H1 (cell line): ENCODE measurements at regions not wholly inside any gene's neighbourhood (a gene's known extent, or its start where the extent isn't known, plus 50 kb on each side); places are given as distances from the start of the nearest gene placed in this dataset.

ENCODE experiments used
- CTCF ChIA-PET: fragments of 300-600 bp; sonication (Branson Sonifier 250); formaldehyde crosslinking; loops from one replicate; lab custom pipeline; 2021; ENCODE audit not compliant: partially characterized antibody; lab: Charles Lee
- POLR2A ChIA-PET: fragments of 300-600 bp; sonication (Branson Sonifier 250); formaldehyde crosslinking; loops from one replicate; lab custom pipeline; 2021; ENCODE audit warnings: inconsistent platforms; ENCODE audit not compliant: partially characterized antibody; lab: Charles Lee
- DNase-seq, 2 experiments: peaks; one replicate each; pipeline versions ENCODE4 v3.0.0 to v3.0.0-alpha.2; 2010 to 2022; ENCODE audit warnings: low spot score in 2 of 2, low read depth in 1 of 2, mixed read lengths in 1 of 2
- FAIRE-seq: peaks from 2 replicates; lab custom pipeline; 2011; peaks lifted over from hg19 to GRCh38; lab: Jason Lieb, UNC
- H2AFZ ChIP-seq: 2 replicates; pipeline ENCODE4 v1.8.1; 2012; ENCODE audit warnings: low read length, inconsistent platforms
- H2AK5ac ChIP-seq: 2 replicates; pipeline ENCODE4 v1.6.1; 2013; ENCODE audit warnings: low read depth, low read length
- H2BK120ac ChIP-seq: replicated peaks from 2 replicates; pipeline ENCODE3; 2013; ENCODE audit warnings: low read depth, low read length, inconsistent platforms
- H2BK12ac ChIP-seq: 2 replicates; pipeline ENCODE4 v1.6.1; 2013; ENCODE audit warnings: low read depth, low read length
- H2BK15ac ChIP-seq: 2 replicates; pipeline ENCODE4 v1.6.1; 2013; ENCODE audit warnings: low read length
- H2BK20ac ChIP-seq: 2 replicates; pipeline ENCODE4 v1.6.1; 2013; ENCODE audit warnings: low read length
- H2BK5ac ChIP-seq: 2 replicates; pipeline ENCODE4 v1.6.1; 2013; ENCODE audit warnings: low read depth, low read length
- H3K14ac ChIP-seq: 2 replicates; pipeline ENCODE4 v1.6.1; 2013; ENCODE audit warnings: inconsistent platforms; ENCODE audit not compliant: insufficient read length
- H3K18ac ChIP-seq: 2 replicates; pipeline ENCODE4 v1.6.1; 2013; ENCODE audit warnings: low read length; ENCODE audit errors: extremely low read depth
- H3K23ac ChIP-seq: 2 replicates; pipeline ENCODE4 v1.6.1; 2013; ENCODE audit warnings: inconsistent platforms; ENCODE audit not compliant: insufficient read length
- H3K23me2 ChIP-seq: 2 replicates; pipeline ENCODE4 v1.6.1; 2013; ENCODE audit warnings: low read depth, low read length
- H3K27ac ChIP-seq: 2 replicates; pipeline ENCODE4 v1.6.1; 2011; ENCODE audit warnings: low read depth, low read length, inconsistent platforms
- H3K27me3 ChIP-seq, 4 experiments: replicated peaks in 1 of 4; 1 replicate in 1 of 4; 2 replicates in 3 of 4; pipeline versions ENCODE4 v1.6.1 to v1.8.1; 2011 to 2013; ENCODE audit warnings: low read length in 3 of 4, mild to moderate bottlenecking in 3 of 4, inconsistent platforms in 2 of 4, mixed read lengths in 2 of 4, moderate library complexity in 1 of 4; ENCODE audit not compliant: control insufficient read depth in 3 of 4, insufficient read depth in 3 of 4; ENCODE audit errors: extremely low read depth in 1 of 4
- H3K36me3 ChIP-seq, 4 experiments: 2 replicates each; pipeline versions ENCODE4 v1.6.1 to v1.8.1; 2011 to 2013; ENCODE audit warnings: mild to moderate bottlenecking in 4 of 4, low read length in 3 of 4, moderate library complexity in 2 of 4, control low read depth in 1 of 4, inconsistent platforms in 1 of 4; ENCODE audit not compliant: insufficient read depth in 4 of 4, control insufficient read depth in 2 of 4
- H3K4ac ChIP-seq: replicated peaks from 2 replicates; pipeline ENCODE3; 2013; ENCODE audit warnings: low read length, low read depth, mixed read lengths, inconsistent platforms; ENCODE audit not compliant: insufficient read length
- H3K4me1 ChIP-seq, 4 experiments: replicated peaks in 1 of 4; 1 replicate in 1 of 4; 2 replicates in 3 of 4; pipeline versions ENCODE4 v1.6.1 to v1.8.1; 2011 to 2013; ENCODE audit warnings: low read length in 3 of 4, inconsistent platforms in 2 of 4, mixed read lengths in 1 of 4; ENCODE audit not compliant: insufficient read depth in 4 of 4, control insufficient read depth in 3 of 4
- H3K4me2 ChIP-seq, 2 experiments: 2 replicates each; pipeline versions ENCODE4 v1.6.1 to v1.8.1; 2011 to 2013; ENCODE audit warnings: low read depth in 2 of 2, low read length in 2 of 2, control low read depth in 1 of 2, inconsistent platforms in 1 of 2, mild to moderate bottlenecking in 1 of 2; ENCODE audit not compliant: insufficient read depth in 1 of 2
- H3K4me3 ChIP-seq, 4 experiments: fragments of 200-600, 300-600 bp in 1 of 4; sonication (generic), shearing (Covaris generic), sonication (Bioruptor Twin) in 1 of 4; 2 replicates each; pipeline versions ENCODE4 v1.5.1 to v1.8.1; 2011 to 2016; ENCODE audit warnings: low read length in 4 of 4, low read depth in 3 of 4, control low read depth in 2 of 4, inconsistent platforms in 2 of 4, mild to moderate bottlenecking in 2 of 4, mixed read lengths in 1 of 4, moderate library complexity in 1 of 4; ENCODE audit not compliant: insufficient read depth in 2 of 4; ENCODE audit errors: extremely low read depth in 1 of 4
- H3K56ac ChIP-seq: replicated peaks from 2 replicates; pipeline ENCODE3; 2013; ENCODE audit warnings: low read depth, mild to moderate bottlenecking, mixed read lengths, low read length, inconsistent platforms; ENCODE audit not compliant: insufficient read length
- H3K79me1 ChIP-seq: 2 replicates; pipeline ENCODE4 v1.6.1; 2013; ENCODE audit warnings: low read depth, low read length, control low read depth
- H3K79me2 ChIP-seq, 2 experiments: 2 replicates each; pipeline versions ENCODE4 v1.6.1 to v1.8.1; 2012 to 2013; ENCODE audit warnings: low read length in 2 of 2, mild to moderate bottlenecking in 2 of 2, inconsistent platforms in 1 of 2; ENCODE audit not compliant: insufficient read depth in 2 of 2, control insufficient read depth in 1 of 2
- H3K9ac ChIP-seq, 4 experiments: replicated peaks in 1 of 4; 1 replicate in 1 of 4; 2 replicates in 3 of 4; pipeline versions ENCODE4 v1.6.1 to v1.8.1; 2011 to 2013; ENCODE audit warnings: low read depth in 3 of 4, low read length in 3 of 4, control low read depth in 2 of 4, mild to moderate bottlenecking in 2 of 4, moderate library complexity in 2 of 4, inconsistent platforms in 1 of 4; ENCODE audit errors: extremely low read depth in 1 of 4
- H3K9me3 ChIP-seq, 2 experiments: 2 replicates each; pipeline versions ENCODE4 v1.6.1 to v1.8.1; 2012 to 2013; ENCODE audit warnings: mild to moderate bottlenecking in 2 of 2, moderate library complexity in 2 of 2, control low read depth in 1 of 2, inconsistent platforms in 1 of 2, low read depth in 1 of 2, low read length in 1 of 2, mixed read lengths in 1 of 2; ENCODE audit not compliant: insufficient read depth in 2 of 2
- H4K20me1 ChIP-seq, 2 experiments: replicated peaks in 1 of 2; 2 replicates each; pipeline versions ENCODE3 to v1.8.1; 2011 to 2013; ENCODE audit warnings: inconsistent platforms in 2 of 2, low read length in 2 of 2, mild to moderate bottlenecking in 1 of 2; ENCODE audit not compliant: insufficient read depth in 2 of 2, control insufficient read depth in 1 of 2
- H4K5ac ChIP-seq: 2 replicates; pipeline ENCODE4 v1.6.1; 2013; ENCODE audit warnings: low read length, low read depth, mixed read lengths, inconsistent platforms; ENCODE audit not compliant: insufficient read length
- H4K8ac ChIP-seq: 2 replicates; pipeline ENCODE4 v1.8.0; 2013; ENCODE audit warnings: mild to moderate bottlenecking, moderate library complexity, low read length, inconsistent platforms; ENCODE audit not compliant: insufficient read depth; ENCODE audit errors: extremely low read depth
- H4K91ac ChIP-seq: replicated peaks from 2 replicates; pipeline ENCODE3; 2013; ENCODE audit warnings: low read length, mixed read lengths, inconsistent platforms; ENCODE audit not compliant: insufficient read length
- BACH1 ChIP-seq: IDR thresholded peaks from 2 replicates; pipeline ENCODE4 v1.6.1; 2012; ENCODE audit warnings: low read length, improper control_type of control experiment
- BCL11A ChIP-seq, 2 experiments: IDR thresholded peaks; one replicate each; pipeline ENCODE4 v1.6.1; 2011; ENCODE audit warnings: low read depth in 2 of 2, low read length in 2 of 2, mild to moderate bottlenecking in 2 of 2
- BRCA1 ChIP-seq: IDR thresholded peaks from 2 replicates; pipeline ENCODE4 v1.6.1; 2012; ENCODE audit warnings: low read depth, low read length, improper control_type of control experiment
- FOSL1 ChIP-seq: IDR thresholded peaks from 2 replicates; pipeline ENCODE4 v1.6.1; 2011; ENCODE audit warnings: mild to moderate bottlenecking, low read depth, low read length, moderate library complexity; ENCODE audit not compliant: insufficient read depth
- HDAC2 ChIP-seq, 2 experiments: fragments of 300-600 bp in 1 of 2; sonication (generic) in 1 of 2; IDR thresholded peaks; 2 replicates each; pipeline ENCODE4 v1.6.1; 2011 to 2012; ENCODE audit warnings: low read depth in 2 of 2, low read length in 2 of 2, mild to moderate bottlenecking in 2 of 2, moderate library complexity in 2 of 2, borderline replicate concordance in 1 of 2, inconsistent platforms in 1 of 2
- KDM4A ChIP-seq: IDR thresholded peaks from one replicate; pipeline ENCODE4 v1.7.1; 2012; ENCODE audit warnings: low read depth, mild to moderate bottlenecking, moderate library complexity, low read length, inconsistent platforms; ENCODE audit not compliant: severe bottlenecking
- RAD21 ChIP-seq, 2 experiments: IDR thresholded peaks in 1 of 2; conservative IDR thresholded peaks in 1 of 2; 2 replicates each; pipeline ENCODE4 v1.6.1; 2011; ENCODE audit warnings: low read depth in 2 of 2, low read length in 2 of 2, improper control_type of control experiment in 1 of 2, inconsistent platforms in 1 of 2, mild to moderate bottlenecking in 1 of 2, moderate library complexity in 1 of 2
- RBBP5 ChIP-seq: IDR thresholded peaks from 2 replicates; pipeline ENCODE4 v1.7.1; 2012; ENCODE audit warnings: low read depth, mild to moderate bottlenecking, inconsistent platforms, low read length, moderate library complexity, borderline replicate concordance
- TCF12 ChIP-seq: IDR thresholded peaks from 2 replicates; pipeline ENCODE4 v1.6.1; 2011; ENCODE audit warnings: low read depth, mild to moderate bottlenecking, low read length
- TEAD4 ChIP-seq: IDR thresholded peaks from 2 replicates; pipeline ENCODE4 v1.6.1; 2012; ENCODE audit warnings: low read depth, low read length, inconsistent platforms, mixed read lengths
- WGBS, 2 experiments: shearing (Covaris generic) in 1 of 2; methylation state at CpG; one replicate each; pipeline versions ENCODE4 v1.1.6 to v1.1.7; 2013 to 2015; ENCODE audit warnings: low lambda C conversion rate in 2 of 2, mixed read lengths in 2 of 2, inconsistent platforms in 1 of 2, low coverage in 1 of 2, missing lambda C conversion rate in 1 of 2; ENCODE audit not compliant: insufficient replicate concordance in 2 of 2, insufficient coverage in 1 of 2, insufficient read length in 1 of 2; ENCODE audit errors: extremely low coverage in 1 of 2, missing lambda C conversion rate in 1 of 2; 5-methylcytosine and 5-hydroxymethylcytosine counted together
- TF ChIP-seq, protein P1 (sequence below), 3 experiments: IDR thresholded peaks; 1 replicate in 2 of 3; 2 replicates in 1 of 3; pipeline versions ENCODE4 v1.5.1 to v1.6.1; 2011; ENCODE audit warnings: low read length in 3 of 3, mild to moderate bottlenecking in 3 of 3, inconsistent platforms in 2 of 3, low read depth in 1 of 3, moderate library complexity in 1 of 3; ENCODE audit not compliant: insufficient read depth in 1 of 3; ENCODE audit errors: control extremely low read depth in 1 of 3

DNA sequence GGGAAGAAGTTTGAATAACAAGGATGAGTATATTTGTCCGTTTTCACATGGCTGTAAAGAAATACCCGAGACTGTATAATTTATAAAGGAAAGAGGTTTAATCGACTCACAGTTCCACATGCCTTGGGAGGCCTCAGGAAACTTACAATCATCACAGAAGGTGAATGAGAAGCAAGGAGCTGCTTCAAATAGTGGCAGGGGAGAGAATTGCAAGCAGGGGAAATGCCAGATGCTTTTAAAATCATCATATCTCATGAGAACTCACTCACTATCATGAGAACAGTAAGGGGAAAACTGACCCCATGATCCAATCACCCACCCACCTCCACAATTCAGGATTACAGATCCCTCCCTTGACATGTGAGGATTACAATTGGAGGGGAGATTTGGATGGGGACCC is 212.8 kb upstream of the CDH8 start:
- H3K4me2 ChIP-seq, result no peak overlapping the region
- no peak overlapping the region for H3K14ac ChIP-seq
- FAIRE-seq, result no peak
- no peaks in the 10 kb centered on the region for H4K20me1 ChIP-seq
- H4K5ac ChIP-seq, result no peak overlapping the region
- no peak overlapping the region for H3K18ac ChIP-seq
- peaks cover 0 to 4% (median under 1%) of the 10 kb centered on the region in 4 experiments; a peak in 1 of 7 replicates for H3K4me1 ChIP-seq
- no peak overlapping the region for H2BK15ac ChIP-seq
- no peak overlapping the region for H3K23ac ChIP-seq
- H2BK120ac ChIP-seq, result no peak overlapping the region
- no peak overlapping the region for H2AFZ ChIP-seq
- H2AK5ac ChIP-seq, result no peak overlapping the region
- CTCF ChIA-PET, result interaction anchor here (0.6 to 6.1 kb wide), 8 partner anchors 8 to 78 kb away, joined by 3 to 36 read pairs (median 4); no protein-coding TSS in a partner anchor
- no peaks in the 10 kb centered on the region for H3K79me1 ChIP-seq
- no peak overlapping the region for H3K27ac ChIP-seq
- H4K91ac ChIP-seq, result no peak overlapping the region
- H3K23me2 ChIP-seq, result no peaks in the 10 kb centered on the region
- no peak overlapping the region for H2BK5ac ChIP-seq
- no peaks in the 10 kb centered on the region for H3K36me3 ChIP-seq
- no peak for DNase-seq
- no peak overlapping the region for H3K9ac ChIP-seq
- H2BK20ac ChIP-seq, result no peak overlapping the region
- no peaks in the 10 kb centered on the region for H3K9me3 ChIP-seq
- 77% methylated on average over 3 of the region's 3 CpGs; no CpG with 5 or more reads in 1 of the 2 experiments for WGBS, 2 experiments
- no peaks in the 10 kb centered on the region for H3K79me2 ChIP-seq
- POLR2A ChIA-PET, result no interaction called here
- no peak overlapping the region for H3K56ac ChIP-seq
- no peak overlapping the region for H3K4ac ChIP-seq
- H4K8ac ChIP-seq, result no peak overlapping the region
- H3K27me3 ChIP-seq, result no peaks in the 10 kb centered on the region
- no peak overlapping the region for H2BK12ac ChIP-seq
- H3K4me3 ChIP-seq, result no peak overlapping the region
- TF ChIP-seq HDAC2 (IDR thresholded peaks at IDR 0.05; ENCODE audit: borderline replicate concordance in 1 of 2, low read depth in 2 of 2, low read length in 2 of 2) (no peak), TEAD4 (no peak), BACH1 (no peak), BCL11A (IDR thresholded peaks at IDR 0.05; ENCODE audit: low read depth in 2 of 2, low read length in 2 of 2) (no peak), FOSL1 (no peak), RAD21 (IDR thresholded peaks at IDR 0.05 in 1 of 2, conservative IDR thresholded peaks at IDR 0.05 in 1 of 2; ENCODE audit: low read depth in 2 of 2, low read length in 2 of 2) (peak in 1 of 2 experiments; percentile 13; a peak in 1 of 4 replicates), KDM4A (no peak), RBBP5 (no peak), BRCA1 (no peak), TCF12 (no peak)
- TF ChIP-seq, protein P1, sequence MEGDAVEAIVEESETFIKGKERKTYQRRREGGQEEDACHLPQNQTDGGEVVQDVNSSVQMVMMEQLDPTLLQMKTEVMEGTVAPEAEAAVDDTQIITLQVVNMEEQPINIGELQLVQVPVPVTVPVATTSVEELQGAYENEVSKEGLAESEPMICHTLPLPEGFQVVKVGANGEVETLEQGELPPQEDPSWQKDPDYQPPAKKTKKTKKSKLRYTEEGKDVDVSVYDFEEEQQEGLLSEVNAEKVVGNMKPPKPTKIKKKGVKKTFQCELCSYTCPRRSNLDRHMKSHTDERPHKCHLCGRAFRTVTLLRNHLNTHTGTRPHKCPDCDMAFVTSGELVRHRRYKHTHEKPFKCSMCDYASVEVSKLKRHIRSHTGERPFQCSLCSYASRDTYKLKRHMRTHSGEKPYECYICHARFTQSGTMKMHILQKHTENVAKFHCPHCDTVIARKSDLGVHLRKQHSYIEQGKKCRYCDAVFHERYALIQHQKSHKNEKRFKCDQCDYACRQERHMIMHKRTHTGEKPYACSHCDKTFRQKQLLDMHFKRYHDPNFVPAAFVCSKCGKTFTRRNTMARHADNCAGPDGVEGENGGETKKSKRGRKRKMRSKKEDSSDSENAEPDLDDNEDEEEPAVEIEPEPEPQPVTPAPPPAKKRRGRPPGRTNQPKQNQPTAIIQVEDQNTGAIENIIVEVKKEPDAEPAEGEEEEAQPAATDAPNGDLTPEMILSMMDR (IDR thresholded peaks at IDR 0.05; ENCODE audit: control extremely low read depth in 1 of 3, insufficient read depth in 1 of 3, low read depth in 1 of 3, low read length in 3 of 3), result peak in 1 of 3 experiments; percentile 34; a peak in 2 of 4 replicates
